ENCODE measurements at regions not wholly inside any gene's neighbourhood (a gene's known extent, or its start where the extent isn't known, plus 50 kb on each side); places are given as distances from the start of the nearest gene placed in this dataset.
"Not testable (repeated sequence)": the region's sequence is repeated elsewhere in the genome, so short reads cannot be mapped to it uniquely, and the experiment has no call there.

DNA sequence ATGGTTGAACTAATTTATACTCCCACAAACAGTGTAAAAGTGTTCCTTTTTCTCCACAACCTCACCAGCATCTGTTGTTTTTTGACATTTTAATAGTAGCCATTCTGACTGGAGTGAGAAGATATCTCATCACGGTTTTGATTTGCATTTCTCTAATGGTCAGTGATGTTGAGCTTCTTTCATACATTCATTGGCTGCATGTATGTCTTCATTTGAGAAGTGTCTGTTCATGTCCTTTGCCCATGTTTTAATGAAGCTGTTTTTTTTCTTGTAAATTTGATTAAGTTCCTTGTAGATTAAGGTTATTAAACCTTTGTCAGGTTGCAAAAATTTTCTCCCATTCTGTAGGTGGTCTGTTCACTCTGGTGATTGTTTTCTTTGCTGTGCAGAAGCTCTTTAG is 281.1 kb downstream of the PTH2R start:
- DNase-seq: not testable (repeated sequence)

DNA sequence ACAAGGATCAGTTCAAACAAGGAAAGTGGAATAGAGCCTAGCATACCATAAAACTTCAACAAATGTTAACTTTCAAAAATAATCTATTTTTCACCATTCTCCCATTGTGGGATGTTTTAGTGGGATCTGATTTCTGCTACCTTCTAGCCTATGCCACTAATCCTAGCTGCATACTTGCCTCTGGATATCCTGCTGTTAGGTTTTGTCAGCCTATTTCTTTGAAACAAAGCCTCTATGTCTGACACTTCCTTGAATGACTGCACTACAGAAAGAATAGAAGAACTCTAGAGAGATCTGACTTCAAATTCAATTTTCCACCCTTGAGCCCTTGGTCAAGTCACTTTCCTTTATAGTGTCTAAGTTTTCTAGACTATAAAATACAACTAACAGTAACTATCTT is 291.5 kb downstream of the PTH2R start:
- no peak for DNase-seq

DNA sequence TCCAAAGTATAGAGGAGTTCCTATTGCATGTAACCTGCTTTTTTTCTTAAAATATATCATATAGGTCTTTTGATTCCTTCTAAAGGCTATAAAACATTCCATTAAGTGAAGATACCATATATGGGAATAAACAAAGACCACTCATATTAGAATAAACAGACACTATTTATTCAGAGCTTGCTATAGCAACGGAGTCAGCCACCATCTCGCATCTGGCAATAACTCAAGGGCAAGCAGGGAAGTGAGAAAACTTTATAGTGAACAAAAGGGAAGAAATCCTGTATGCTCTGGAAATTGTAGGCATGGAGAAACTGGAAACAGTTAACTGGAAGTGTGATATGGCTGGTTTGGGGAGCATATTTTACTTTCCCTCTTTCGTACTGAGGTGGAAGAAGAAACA is 301.9 kb downstream of the PTH2R start:
- no peak for DNase-seq

DNA sequence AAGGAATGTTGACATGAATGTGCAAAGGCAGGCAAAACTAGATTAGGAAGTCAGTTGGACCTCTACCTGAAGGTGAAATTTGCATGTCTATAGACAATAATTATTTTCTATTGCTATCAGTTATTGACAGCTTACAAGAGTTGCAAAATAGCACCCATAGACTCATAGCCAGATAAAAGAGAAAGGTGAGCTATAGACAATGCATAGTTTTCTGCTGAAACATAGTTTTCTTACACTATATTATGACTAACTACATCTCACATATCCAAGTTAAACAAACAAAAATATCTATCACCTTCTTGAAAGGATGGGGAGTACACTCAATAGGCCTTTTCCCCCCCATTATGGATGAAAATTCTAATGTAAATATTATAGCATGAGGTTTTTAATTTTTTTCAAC is 305.0 kb downstream of the PTH2R start:
- DNase-seq: no peak

DNA sequence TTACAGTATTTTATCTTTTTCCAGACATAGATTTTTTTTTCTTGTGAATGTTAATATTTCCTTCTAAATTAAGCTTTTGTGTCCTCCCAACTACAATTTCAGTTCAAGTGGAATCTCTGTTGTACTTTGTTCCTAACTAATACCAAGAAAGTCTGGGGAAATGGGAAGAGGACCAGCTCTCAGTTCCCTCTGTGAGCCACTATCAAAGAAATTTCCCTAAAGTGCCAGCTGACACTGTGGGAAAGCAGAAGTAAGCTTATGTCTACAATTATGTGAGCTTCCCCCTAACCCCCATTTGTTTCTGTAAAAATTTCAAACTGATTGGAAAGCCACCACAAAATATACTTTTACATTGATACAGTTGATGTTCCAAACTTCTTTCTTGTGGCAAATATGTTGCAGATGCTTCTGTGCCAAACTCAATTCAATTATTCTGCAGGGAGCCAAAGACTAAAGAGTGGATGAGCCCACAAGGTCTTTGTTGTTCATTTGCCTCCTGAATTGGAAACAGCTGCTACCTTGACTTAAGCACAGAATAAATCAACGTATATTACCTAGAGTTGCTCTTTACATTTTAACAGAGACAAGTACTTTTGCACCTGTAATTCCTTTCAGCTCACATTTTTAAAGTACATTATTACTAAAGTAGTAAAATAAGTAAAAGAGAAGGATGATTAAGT is 306.6 kb downstream of the PTH2R start:
- DNase-seq: no peak

DNA sequence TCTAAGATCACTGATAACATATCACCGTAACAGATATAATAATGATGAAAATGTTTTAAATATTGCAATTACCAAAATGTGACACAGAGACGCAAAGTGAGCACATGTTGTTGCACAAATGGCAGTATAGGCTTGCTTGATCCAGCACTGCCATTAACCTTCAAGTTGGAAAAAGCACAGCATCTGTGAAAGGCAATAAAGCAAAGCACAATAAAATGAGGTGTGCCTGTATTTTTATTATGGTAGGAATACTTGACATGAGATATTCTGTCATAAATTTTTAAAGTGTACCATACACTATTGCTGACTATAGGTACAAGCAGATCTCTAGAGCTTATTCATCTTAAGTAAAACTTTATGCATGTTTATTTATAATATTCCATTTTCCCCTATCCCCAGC is 312.2 kb downstream of the PTH2R start:
- DNase-seq: no peak

DNA sequence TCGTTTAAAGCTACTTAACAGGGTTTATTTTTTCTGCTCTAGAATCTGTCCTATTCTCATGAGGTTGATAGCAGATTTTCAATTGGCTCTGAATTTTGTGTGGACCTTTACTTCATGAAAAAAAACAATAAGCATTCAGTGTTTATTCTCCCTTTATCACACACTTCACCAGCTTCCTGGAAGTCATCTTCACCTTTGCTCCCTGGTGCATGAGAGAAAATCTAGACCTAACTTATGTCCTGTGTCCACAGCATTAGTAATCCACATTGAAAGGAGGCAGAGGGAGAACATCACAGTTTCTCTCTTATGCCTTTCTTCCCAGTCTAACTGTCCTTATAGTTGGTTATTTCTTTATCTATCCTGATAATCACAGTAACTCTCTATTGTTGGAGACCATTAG is 316.1 kb downstream of the PTH2R start:
- DNase-seq: no peak

DNA sequence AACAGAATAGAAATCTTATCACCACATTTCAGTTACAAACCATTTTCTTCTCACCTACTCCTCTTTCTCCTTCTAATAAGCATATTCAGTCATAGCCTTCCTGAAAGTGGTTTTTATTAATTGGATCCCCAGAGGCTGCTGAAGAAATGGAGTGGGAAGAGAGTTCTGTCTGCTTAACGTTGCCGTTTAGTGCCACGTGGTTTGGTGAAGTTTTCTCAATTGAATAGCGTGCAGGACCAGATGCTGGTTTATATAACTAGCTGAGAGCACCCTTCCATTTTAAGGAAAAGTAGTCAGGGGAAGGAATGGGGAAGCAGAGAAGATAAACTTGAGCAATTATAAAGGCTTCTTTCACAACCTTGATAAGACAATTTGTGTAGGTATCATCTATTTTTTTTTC is 318.7 kb downstream of the PTH2R start:
- no peak for DNase-seq

DNA sequence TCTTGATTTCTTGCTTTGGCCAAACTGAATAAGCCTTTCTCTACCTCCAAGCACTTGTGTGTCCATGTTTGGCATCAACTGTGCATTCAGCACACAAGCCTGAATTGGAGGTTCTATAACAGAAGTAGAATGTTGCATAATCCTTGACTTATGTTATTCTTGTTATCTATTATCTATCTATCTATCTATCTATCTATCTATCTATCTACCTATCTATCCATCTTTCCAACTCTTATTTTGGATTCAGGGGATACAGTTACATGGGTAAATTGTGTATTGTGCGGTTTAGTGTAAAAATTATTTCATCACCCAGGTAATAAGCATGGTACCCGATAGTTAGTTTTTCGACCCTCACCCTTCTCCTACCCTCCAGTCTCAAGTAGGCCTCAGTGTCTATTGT is 319.6 kb downstream of the PTH2R start:
- DNase-seq: no peak

DNA sequence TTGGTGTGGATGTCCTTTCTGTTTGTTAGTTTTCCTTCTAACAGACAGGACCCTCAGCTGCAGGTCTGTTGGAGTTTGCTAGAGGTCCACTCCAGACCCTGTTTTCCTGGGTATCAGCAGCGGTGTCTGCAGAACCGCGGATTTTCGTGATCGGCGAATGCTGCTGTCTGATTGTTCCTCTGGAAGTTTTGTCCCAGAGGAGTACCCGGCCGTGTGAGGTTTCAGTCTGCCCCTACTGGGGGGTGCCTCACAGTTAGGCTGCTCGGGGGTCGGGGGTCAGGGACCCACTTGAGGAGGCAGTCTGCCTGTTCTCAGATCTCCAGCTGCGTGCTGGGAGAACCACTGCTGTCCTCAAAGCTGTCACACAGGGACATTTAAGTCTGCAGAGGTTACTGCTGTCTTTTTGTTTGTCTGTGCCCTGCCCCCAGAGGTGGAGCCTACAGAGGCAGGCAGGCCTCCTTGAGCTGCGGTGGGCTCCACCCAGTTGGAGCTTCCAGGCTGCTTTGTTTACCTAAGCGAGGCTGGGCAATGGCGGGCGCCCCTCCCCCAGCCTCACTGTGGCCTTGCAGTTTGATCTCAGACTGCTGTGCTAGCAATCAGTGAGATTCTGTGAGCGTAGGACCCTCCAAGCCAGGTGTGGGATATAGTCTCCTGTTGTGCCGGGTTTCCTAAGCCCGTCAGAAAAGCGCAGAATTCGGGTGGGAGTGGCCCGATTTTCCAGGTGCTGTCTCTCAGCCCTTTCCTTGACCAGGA is 345.2 kb downstream of the PTH2R start:
- DNase-seq: peak in 1 of 2 experiments; percentile 4

DNA sequence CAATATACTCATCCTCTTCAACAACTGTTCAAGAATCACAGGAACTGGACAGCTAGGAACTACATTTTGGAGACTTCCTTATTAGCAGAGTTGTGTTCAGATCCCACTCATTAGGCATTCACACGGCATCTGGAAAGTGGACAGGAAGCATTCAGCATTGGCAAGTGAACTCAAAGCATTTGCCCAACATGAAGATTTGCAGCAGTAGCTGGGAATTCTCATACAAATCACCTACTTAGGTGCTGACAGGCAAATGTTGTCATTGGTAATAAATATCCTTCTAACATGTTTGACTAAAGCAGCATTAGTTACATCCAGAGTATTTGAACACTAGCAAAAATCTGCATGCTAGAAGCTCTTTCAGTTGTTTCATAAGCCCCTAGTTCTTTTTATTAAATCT is 350.8 kb downstream of the PTH2R start:
- DNase-seq: no peak

DNA sequence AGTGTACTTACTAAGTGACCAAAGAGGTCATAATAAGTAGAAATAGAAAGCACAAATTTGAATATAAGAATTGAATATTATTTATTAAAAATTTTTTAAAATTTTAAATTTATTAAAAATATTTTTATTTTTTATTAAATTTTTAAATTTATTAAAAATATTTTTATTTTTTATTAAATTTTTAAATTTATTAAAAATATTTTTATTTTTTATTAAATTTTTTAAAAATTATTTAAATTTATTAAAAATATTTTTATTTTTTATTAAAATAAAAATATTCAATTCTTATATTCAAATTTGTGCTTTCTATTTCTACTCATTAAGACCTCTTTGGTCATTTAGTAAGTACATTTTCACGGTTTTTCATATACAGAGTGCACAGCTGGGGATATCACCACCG is 366.5 kb downstream of the PTH2R start:
- not testable (repeated sequence) for DNase-seq

DNA sequence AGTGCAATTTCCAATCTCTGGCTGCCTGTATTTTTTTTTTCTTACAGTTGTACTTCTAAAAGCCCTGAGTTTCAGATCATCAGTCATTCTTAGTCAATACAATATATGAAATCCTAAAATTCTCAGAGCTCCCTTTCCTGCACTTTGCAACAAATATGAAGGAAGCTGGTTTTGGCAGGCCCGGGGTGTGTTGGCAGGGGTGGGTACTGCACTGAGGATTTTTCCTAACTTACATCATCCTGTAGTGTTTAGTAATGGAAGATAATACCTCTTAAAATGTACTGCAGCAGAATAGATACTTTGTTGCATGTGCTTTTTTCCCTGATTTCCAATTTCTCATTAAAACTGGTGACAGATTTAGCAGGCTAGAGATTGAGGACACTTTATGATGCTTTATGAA is 374.6 kb downstream of the PTH2R start:
- DNase-seq: no peak

DNA sequence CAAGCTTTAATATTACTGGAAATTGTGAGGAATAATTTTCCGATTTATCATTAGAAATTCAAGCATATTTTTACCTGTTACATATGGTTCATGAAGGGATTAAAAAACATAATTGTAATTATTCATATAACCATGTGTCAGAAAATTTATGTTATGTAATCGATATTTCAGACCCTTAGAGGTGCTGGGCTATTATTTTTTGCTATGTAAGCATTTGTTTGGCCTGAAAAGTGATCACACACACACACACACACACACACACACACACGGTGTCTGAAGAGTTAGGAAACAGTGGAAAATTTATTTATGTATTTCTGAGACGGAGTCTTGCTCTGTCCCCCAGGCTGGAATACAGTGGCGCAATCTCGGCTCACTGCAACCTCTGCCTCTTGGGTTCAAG is 375.5 kb downstream of the PTH2R start:
- no peak for DNase-seq

DNA sequence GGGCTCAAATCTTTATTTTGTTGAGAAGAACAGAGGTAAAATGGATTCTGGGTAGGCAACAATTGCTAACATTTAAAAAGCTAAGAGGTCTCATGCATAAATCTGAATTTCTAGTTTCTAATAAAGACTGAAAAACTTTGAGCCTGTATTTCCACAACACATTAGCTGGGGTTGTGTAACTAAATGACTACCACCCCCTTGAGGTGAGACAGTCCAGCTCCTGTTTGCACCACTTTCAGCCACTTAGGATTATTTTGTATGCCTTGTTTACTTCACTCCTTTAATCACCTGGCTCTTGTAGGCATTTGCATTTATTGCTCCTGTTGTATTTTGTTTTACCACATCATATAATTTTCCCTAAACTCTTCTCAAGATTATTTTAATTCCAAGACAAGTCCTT is 376.6 kb downstream of the PTH2R start:
- no peak for DNase-seq

DNA sequence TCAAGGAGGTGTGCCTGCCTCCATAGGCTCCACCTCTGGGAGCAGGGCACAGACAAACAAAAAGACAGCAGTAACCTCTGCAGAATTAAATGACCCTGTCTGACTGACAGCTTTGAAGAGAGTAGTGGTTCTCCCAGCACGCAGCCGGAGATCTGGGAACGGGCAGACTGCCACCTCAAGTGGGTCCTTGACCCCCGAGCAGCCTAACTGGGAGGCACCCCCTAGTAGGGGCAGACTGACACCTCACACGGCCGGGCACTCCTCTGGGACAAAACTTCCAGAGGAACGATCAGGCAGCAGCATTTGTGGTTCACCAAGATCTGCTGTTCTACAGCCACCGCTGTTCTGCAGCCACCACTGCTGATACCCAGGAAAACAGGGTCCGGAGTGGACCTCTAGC is 378.2 kb downstream of the PTH2R start:
- DNase-seq: not testable (repeated sequence)

DNA sequence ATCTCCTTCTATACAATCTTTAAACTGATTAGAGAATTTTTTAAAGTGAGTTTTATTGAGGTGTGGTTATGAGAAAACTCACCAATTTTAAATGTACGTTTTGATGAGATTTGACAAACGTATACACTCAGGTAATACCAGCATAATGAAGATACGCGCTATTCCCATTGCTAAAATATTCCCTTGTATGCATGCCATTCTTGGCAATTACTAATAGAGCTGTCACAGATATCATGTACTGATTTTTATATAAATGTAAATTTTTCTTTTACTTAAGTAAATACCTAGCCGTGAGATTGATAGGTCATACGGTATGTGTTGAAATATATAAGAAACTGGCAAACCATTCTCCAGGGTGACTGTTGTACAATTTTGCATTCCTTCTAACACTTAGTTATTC is 384.7 kb downstream of the PTH2R start:
- no peak for DNase-seq

DNA sequence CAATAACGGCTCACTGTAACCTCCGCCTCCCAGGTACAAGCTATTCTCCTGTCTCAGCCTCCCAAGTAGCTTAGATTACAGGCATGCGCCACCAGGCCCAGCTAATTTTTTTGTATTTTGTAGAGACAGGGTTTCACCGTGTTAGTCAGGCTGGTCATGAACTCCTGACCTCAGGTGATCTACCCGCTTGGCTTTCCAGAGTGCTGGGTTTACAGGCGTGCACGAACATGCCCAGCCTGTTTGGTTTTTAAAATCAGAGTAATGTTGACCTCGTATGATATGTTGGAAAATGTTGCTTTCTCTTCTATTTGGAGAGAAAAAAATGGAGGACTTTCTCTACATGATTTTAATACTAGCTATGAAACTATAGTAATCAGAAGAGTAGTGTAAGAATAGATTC is 386.2 kb downstream of the PTH2R start:
- DNase-seq: no peak

DNA sequence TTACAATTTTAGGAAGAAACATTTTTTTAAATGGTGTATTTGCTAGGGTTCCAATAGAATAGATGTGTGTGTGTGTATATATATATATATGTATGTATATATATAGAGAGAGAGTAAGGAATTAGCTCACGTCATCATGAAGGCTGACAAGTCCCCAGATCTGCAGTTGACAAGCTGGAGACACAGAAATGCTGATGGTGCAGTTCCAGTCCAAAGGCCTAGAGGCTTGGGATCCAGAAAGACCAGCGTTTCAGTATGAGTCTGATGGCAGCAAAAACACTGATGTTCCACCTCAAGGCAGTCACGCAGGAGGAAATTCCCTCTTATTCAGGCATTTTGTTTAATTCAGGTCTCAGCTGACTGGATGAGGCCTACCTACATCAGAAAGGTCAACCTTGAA is 386.8 kb downstream of the PTH2R start:
- no peak for DNase-seq

DNA sequence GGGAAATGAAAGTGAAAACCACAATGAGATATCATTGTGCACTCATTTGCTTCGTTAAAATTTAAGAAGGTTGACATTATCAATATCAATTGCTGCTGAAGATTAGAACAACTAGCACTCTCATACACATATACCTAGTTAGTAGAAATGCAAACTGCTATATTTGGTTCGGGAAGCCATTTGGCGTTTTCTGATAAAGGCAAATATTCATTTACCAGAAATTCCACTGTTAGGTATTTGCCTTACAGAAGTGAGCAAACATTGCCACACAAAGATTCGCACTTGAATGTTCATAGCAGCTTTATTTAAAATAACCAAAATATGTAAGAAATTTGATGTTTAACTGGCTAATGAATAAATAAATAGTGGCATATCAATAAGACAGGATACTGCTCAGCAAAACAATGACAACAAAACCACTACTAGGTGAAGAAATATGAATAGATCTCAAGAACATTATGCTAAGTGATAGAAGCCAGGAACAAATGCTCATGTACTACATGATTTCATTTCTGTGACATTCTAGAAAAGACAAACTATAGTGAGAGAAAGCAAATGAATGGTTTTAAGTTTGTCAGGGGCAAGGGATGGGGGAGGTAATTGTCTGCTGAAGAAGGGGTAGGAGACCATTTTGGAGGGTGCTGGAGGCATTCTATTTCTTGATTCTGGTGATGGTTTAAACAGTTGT is 387.8 kb downstream of the PTH2R start:
- DNase-seq: no peak

DNA sequence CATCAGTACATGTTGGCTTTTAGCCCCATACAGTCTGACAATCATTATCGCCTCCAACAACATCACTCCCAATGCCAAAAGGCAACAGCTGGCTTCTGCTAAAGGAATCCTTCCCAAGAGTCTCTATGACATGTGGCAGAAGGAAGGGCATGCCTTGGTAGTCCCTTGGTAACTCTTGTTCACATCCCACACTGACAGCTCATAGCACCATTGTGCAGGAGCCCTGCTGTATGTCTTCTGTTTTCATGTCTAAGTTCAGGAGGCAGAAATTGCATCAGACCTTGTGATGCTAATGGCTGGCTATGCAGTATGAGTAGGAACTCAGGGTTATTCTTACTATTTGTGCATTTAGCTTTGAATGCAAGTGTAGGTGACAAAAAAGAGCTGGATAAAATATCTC is 392.1 kb downstream of the PTH2R start:
- DNase-seq: no peak

DNA sequence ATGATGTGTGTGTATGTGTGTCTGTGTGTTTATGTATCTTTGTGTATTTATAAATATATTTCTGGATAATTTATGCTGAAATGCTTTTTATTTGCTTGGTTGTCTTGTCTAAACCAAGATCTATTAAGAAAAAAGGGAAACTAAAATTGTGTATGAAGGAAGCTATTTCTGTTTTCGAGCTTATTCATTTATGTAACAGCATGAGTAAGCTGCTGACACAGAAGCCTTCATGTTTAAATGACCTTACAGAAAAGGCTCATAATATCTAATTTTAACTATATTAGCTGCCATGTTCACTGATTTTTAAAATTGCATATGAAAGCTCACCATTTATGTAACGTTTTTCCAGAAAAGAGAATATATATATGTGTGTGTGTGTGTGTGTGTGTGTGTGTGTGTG is 392.8 kb downstream of the PTH2R start:
- no peak for DNase-seq

DNA sequence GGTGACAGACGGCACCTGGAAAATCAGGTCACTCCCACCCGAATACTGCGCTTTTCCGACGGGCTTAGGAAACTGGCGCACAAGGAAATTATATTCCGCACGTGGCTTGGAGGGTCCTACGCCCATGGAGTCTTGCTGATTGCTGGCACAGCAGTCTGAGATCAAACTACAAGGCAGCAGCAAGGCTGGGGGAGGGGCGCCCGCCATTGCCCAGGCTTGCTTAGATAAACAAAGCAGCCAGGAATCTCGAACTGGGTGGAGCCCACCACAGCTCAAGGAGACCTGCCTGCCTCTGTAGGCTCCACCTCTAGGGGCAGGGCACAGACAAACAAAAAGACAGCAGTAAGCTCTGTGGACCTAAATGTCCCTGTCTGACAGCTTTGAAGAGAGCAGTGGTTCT is 394.3 kb downstream of the PTH2R start:
- not testable (repeated sequence) for DNase-seq

DNA sequence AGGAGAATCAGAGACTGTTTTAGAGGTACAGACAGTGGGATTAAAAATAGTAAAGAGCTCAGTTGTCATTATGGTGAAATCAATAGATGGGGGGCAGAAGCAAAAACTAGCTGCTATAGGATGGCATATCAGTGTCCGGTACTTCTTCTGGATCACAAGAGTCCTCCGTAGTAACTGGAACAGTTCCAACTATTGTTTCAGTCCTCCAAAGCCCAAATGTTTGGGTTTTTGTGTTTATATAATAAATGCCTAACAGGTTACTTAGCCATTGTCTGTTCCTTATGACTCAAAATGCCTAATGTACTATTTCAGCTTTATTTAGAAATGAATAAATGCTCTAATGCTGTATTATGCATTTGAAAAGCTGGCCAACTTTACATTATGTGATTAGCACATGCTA is 401.2 kb downstream of the PTH2R start:
- no peak for DNase-seq

Measured in NCI-H526 (cell line).